Left forelimb (tissue), 1 donor: ENCODE measurements at regions not wholly inside any gene's neighbourhood (a gene's known extent, or its start where the extent isn't known, plus 50 kb on each side); places are given as distances from the start of the nearest gene placed in this dataset.

Experiments
- DNase-seq: peaks from one replicate; pipeline ENCODE4 v3.0.0-alpha.2; 2018; ENCODE audit warnings: low spot score

- no peak for DNase-seq
Observed at GRCh38 chr10:118412932-118413331, 70.8 kb upstream of the FAM204A start.

DNA sequence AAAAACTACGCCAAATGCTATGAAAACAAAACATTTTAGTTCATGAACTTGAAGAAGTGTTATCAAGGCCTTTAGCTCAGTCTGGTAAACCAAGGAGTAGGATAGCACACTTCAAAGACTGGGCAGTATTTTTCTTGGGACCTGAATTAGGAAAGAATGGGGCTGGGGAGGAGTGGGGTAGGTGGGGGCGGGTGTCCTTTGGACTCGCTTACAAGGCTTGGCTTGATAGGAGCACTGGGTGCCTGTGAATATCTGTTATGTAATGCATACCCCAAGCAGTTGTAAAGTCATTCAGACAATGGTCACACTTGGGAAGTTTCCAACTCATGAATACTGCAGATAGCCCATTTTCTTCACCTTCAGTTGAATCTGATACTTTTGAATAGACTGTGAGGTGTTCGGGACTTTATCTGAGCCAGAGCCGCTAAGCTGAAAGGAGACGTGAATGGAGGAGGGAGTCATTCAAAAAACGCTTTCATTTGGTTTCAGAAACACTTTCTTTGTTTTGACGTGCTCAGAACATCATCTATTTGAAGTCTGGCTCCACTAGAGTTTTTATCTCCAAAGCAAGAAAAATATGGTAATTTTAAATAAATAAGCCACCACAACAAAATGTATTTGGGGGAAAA, 70.1 kb upstream of the FAM204A start:
- no peak for DNase-seq

- DNase-seq: no peak
Observed at GRCh38 chr10:118409295-118409694, 67.2 kb upstream of the FAM204A start.

GRCh38 chr10:118408181-118408580, 66.1 kb upstream of the FAM204A start:
- no peak for DNase-seq

DNA sequence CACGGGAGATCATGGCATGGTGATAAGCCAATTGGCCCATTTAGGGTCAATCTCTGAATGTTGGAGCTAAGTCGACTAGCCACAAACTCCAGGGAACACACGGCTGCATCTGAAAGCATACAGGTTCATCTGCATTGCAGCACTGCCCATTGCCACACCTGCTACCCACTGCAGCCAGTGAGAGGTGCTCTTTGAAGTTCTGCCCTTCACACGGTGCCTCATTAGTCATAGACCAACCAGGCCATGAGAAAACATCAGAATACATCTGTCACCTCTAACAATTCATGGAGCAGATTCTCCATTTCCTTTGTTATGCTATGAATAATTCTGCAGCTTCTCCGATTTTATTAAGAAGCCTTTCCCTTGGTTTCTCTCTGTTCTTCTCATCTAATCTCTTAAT, 65.7 kb upstream of the FAM204A start:
- DNase-seq: no peak

DNA sequence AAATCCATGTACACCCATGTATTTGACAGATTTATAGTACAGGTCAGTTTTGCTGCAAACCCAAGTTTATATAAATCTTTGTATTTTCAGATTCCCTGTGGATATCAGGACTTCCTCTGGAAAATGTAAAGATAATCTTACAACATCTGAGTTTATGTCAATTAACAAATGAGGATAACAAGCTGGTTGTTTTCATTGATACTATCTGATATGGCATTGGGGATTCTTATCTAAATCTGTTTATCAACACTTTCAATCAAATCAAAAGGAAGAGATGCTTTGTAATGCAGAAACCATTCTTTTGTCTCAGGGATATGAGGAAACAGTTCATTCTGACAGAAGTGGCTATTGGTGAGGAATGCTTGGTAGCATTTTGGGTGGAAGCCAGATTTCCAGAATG, 64.9 kb upstream of the FAM204A start:
- DNase-seq: no peak

DNA sequence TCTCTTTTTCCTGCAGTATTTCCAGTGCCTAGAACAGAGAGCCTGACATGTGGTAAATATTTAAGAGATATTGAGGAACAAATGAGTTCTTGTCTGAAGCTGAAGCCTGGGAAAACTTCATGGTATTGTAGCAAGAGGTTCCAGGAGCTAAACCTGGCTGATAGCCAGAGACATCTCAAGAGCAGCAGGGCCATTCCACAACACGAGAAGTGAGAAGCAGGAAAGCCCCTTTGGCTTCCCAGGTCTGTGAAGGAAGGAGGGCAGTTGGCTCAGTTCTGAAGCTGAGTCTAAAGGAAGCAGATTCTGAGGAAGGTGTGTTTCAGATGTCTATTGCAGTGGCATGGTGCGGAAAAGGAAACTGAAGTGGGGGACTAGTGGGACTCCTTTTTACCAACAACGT, 63.8 kb upstream of the FAM204A start:
- no peak for DNase-seq

GRCh38 chr10:118403967-118404366, 61.8 kb upstream of the FAM204A start:
- no peak for DNase-seq

GRCh38 chr10:118401708-118402193, 59.6 kb upstream of the FAM204A start:
- no peak for DNase-seq

- no peak for DNase-seq
Observed at GRCh38 chr10:118397391-118397790, 55.3 kb upstream of the FAM204A start.

DNA sequence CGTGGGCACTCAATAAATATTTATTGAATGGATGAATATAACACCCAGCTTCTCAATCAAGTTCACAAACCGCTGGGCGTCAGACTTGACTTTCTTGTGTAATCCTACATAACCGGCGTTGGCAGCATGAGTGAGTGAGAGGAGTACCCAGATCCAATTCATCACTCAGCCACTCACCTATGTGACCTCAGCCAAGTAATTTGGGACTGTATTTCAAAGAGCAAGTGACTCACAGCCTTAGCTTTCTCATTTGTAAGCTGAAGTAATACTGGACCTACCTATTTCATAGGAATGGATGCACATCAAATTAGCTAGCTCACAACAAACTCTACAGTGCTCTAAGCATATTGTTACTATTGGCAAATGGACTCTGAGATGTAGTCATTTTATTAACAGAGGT, 53.8 kb upstream of the FAM204A start:
- no peak for DNase-seq

GRCh38 chr10:118394301-118395200, 52.4 kb upstream of the FAM204A start:
- no peak for DNase-seq

DNA sequence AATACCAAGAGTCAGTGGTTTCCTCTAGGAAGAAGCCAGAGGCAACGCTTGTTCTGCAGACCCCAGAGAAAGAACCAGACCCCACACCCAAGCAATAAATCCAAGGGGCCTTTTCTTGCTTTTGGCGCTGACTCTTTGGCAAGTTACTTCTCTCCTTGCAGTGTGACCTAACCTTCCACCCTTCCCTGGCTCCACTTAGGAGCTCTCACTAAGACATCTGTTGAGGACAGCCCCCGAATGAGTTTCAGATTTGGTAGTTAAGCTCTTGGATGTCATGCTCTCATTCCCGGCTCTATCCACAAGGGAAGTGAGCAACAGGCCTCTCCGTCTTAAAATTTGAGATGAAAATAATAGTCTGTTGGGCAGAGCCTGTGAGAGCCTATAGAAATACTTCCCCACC, 50.6 kb upstream of the FAM204A start:
- no peak for DNase-seq
